Sigmoid colon (tissue), 6 donors: ENCODE measurements at regions not wholly inside any gene's neighbourhood (a gene's known extent, or its start where the extent isn't known, plus 50 kb on each side); places are given as distances from the start of the nearest gene placed in this dataset.

Experiments used
- DNase-seq: peaks from one replicate; pipeline ENCODE4 v3.0.0-alpha.2; 2019
- H3K27ac ChIP-seq, 4 donors: fragments of 200-600 bp; sonication (generic); one replicate each; pipeline ENCODE4 v1.5.1; 2016 to 2019; ENCODE audit warnings: mild to moderate bottlenecking in 1 of 4
- H3K27me3 ChIP-seq, 3 donors: fragments of 200-600 bp; sonication (generic); one replicate each; pipeline ENCODE4 v1.5.1; 2019; ENCODE audit warnings: mild to moderate bottlenecking in 1 of 3
- H3K36me3 ChIP-seq, 4 donors: fragments of 200-600 bp; sonication (generic); one replicate each; pipeline ENCODE4 v1.5.1; 2016 to 2019
- H3K4me1 ChIP-seq, 4 donors: fragments of 200-600 bp; sonication (generic); one replicate each; pipeline ENCODE4 v1.5.1; 2017 to 2019
- H3K4me3 ChIP-seq, 4 donors: fragments of 200-600 bp; sonication (generic); one replicate each; pipeline ENCODE4 v1.5.1; 2017 to 2019; ENCODE audit warnings: mild to moderate bottlenecking in 2 of 4, moderate library complexity in 1 of 4
- H3K9me3 ChIP-seq, 4 donors: fragments of 200-600 bp in 3 of 4; sonication (generic) in 3 of 4; one replicate each; pipeline versions ENCODE4 v1.5.1 to v1.6.1; 2013 to 2019
- EP300 ChIP-seq, 4 donors: sonication (generic); formaldehyde crosslinking; IDR thresholded peaks; one replicate each; pipeline ENCODE4 v1.6.1; 2017; ENCODE audit warnings: antibody characterized with exemption in 4 of 4
- POLR2A ChIP-seq, 2 donors: fragments of 450-650 bp; IDR thresholded peaks; one replicate each; pipeline ENCODE4 v1.6.1; 2016; ENCODE audit warnings: antibody characterized with exemption in 2 of 2, mild to moderate bottlenecking in 2 of 2, moderate library complexity in 2 of 2
- POLR2AphosphoS5 ChIP-seq, 4 donors: sonication (generic); formaldehyde crosslinking; IDR thresholded peaks; one replicate each; pipeline ENCODE4 v1.6.1; 2017; ENCODE audit warnings: antibody characterized with exemption in 4 of 4
- WGBS, 2 donors: extraction: QIAGEN DNeasy Blood & Tissue Kit; methylation state at CpG; one replicate each; pipeline ENCODE4 v1.1.7; 2013; 5-methylcytosine and 5-hydroxymethylcytosine counted together
- intact Hi-C: fragments of 100-400 bp; cut with DNase I; formaldehyde crosslinking; loops from one replicate; pipeline ENCODE4 v1.15.1; 2023
- TF ChIP-seq, protein P1 (sequence below), 4 experiments: fragments of 450-650 bp in 3 of 4; fragments of 200-600 bp in 1 of 4; IDR thresholded peaks; one replicate each; pipeline ENCODE4 v1.5.1; 2016 to 2019; ENCODE audit warnings: antibody characterized with exemption in 4 of 4, mild to moderate bottlenecking in 3 of 4, moderate library complexity in 2 of 4
- donor health status: healthy with polysubstance abuse.
- donor health status: healthy.

DNA sequence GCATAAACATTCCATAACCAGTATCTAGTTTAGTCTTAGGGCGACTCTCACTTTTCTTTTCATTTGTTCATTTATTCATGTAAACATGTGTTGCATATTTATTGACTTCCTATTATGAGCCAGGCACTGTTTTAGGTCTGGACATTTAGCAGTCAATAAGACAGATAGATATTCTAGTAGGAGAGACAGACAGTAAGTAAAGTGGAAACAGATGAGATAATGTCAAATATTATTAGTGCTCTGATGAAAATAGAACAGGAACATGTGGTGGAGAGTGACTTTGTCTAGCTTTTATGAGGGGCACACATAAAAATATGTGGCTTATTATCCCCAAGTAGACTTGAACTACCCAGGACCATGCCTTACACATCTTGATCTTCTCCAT, 193.0 kb downstream of the NDFIP2 start:
- Histone ChIP-seq H3K27ac (no peak overlapping the region), H3K4me3 (no peak overlapping the region), H3K27me3 (no peaks in the 10 kb centered on the region), H3K36me3 (no peaks in the 10 kb centered on the region), H3K4me1 (no peaks in the 10 kb centered on the region), H3K9me3 (no peaks in the 10 kb centered on the region)
- intact Hi-C loops: loop anchor here (10.0 kb wide), 1 partner anchor 671 kb away; the partner anchor contains the start of gene SPRY2
- no peak for TF ChIP-seq POLR2A (IDR thresholded peaks at IDR 0.05)
- TF ChIP-seq EP300 (IDR thresholded peaks at IDR 0.05): no peak
- TF ChIP-seq POLR2AphosphoS5 (IDR thresholded peaks at IDR 0.05): no peak
- TF ChIP-seq, protein P1, sequence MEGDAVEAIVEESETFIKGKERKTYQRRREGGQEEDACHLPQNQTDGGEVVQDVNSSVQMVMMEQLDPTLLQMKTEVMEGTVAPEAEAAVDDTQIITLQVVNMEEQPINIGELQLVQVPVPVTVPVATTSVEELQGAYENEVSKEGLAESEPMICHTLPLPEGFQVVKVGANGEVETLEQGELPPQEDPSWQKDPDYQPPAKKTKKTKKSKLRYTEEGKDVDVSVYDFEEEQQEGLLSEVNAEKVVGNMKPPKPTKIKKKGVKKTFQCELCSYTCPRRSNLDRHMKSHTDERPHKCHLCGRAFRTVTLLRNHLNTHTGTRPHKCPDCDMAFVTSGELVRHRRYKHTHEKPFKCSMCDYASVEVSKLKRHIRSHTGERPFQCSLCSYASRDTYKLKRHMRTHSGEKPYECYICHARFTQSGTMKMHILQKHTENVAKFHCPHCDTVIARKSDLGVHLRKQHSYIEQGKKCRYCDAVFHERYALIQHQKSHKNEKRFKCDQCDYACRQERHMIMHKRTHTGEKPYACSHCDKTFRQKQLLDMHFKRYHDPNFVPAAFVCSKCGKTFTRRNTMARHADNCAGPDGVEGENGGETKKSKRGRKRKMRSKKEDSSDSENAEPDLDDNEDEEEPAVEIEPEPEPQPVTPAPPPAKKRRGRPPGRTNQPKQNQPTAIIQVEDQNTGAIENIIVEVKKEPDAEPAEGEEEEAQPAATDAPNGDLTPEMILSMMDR (IDR thresholded peaks at IDR 0.05): no peak
- DNase-seq: no peak
- 83 to 85% methylated on average over 1 of the region's 1 CpG for WGBS, 2 donors

DNA sequence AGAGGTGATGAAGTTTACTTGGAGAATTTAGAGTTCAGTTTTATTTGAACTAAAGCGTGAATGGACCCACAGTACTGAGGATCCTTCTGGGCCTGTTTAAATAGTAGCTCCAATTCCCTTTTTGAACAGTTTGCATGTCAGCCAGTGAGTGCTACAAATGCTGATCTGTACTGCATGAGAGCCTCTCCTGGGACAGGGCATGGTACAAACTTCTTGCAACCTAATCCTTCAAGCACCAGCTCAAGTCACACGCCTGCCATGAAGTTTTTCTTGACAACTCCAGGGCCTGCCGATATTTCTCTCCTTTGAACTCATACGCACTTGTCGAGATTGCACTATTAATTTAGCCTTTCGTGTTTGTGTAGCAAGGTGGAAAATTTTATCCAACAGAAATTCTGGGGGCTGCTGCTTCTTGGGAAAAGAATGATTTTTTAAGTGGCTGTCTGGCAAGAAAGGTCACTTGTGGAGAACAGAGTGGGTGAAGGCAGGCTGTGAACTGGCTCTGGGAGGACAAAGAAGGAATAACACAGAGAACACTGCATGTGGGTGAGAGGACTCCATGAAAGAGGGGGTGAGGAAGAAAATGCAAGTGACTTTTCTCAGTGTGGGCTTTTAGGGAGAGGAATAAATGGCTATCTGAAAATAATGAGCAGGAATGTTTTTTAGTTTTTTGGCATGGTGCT, 192.5 kb downstream of the NDFIP2 start:
- H3K4me3 ChIP-seq: no peak overlapping the region
- TF ChIP-seq POLR2A (IDR thresholded peaks at IDR 0.05) (no peak), POLR2AphosphoS5 (IDR thresholded peaks at IDR 0.05) (no peak), EP300 (IDR thresholded peaks at IDR 0.05) (no peak)
- TF ChIP-seq, protein P1 (IDR thresholded peaks at IDR 0.05): no peak
- H3K27me3 ChIP-seq: no peaks in the 10 kb centered on the region
- no peak for DNase-seq
- intact Hi-C loops: loop anchor here (10.0 kb wide), 1 partner anchor 671 kb away; the partner anchor contains the start of gene SPRY2
- no peak overlapping the region for H3K27ac ChIP-seq
- H3K4me1 ChIP-seq: no peaks in the 10 kb centered on the region
- H3K9me3 ChIP-seq: no peaks in the 10 kb centered on the region
- 90 to 95% methylated on average over 6 of the region's 6 CpGs for WGBS, 2 donors
- no peaks in the 10 kb centered on the region for H3K36me3 ChIP-seq

DNA sequence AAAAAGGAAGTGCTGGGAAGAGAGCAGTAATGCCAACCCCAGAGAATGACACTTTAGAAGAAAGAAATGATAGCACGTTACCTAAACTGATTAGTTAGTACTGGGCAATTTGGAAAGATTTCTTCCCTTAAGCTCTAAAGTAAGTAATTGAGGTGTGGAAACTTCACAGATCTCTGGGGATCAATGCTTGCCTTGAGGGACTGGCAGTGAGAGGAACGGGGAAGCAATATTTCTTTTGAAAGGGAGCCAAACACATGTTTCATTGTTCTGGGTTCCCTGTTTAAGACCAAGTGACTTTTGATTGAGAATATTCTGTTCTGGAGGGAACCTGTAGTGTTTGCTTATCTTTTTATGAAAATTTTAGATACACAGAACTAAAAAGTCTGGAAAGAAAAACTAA, 190.5 kb downstream of the NDFIP2 start:
- 16 to 54% methylated on average over 2 of the region's 2 CpGs for WGBS, 2 donors
- Histone ChIP-seq H3K4me1 (no peaks in the 10 kb centered on the region), H3K27me3 (no peaks in the 10 kb centered on the region), H3K9me3 (no peaks in the 10 kb centered on the region), H3K27ac (no peak overlapping the region), H3K36me3 (no peaks in the 10 kb centered on the region), H3K4me3 (no peak overlapping the region)
- intact Hi-C loops: loop anchor here (10.0 kb wide), 1 partner anchor 673 kb away; the partner anchor contains the start of gene SPRY2
- no peak for DNase-seq
- TF ChIP-seq EP300 (IDR thresholded peaks at IDR 0.05): no peak
- no peak for TF ChIP-seq POLR2AphosphoS5 (IDR thresholded peaks at IDR 0.05)
- TF ChIP-seq, protein P1 (IDR thresholded peaks at IDR 0.05): no peak
- no peak for TF ChIP-seq POLR2A (IDR thresholded peaks at IDR 0.05)

DNA sequence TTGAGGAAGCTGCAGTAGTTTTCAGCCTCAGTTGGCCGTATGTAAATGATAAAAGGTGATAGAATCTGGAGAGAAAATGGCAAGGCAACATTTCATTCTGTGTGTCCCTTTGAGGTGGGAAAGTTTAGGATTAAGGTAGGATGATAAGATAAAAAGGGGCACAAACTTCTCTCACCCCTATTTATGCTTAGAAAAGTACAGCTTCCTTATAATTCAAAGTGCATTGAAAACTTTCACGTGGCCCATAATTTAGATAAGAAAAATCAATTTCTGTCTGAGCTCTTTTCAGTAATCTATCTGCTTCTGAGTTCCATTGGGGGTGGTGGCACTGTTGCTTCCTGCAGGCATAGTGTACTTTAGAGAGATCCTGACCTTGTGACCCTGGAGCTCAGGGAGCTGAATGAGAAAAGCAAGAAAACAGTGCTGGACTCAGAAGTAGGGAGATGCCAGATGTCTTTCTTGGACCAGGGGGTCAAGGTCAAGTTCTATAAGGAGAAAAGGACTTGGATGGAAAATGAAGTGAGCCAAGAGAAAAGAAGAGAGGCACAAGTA, 187.3 kb downstream of the NDFIP2 start:
- intact Hi-C loops: no loop called here
- DNase-seq: no peak
- H3K27me3 ChIP-seq: no peaks in the 10 kb centered on the region
- H3K4me3 ChIP-seq: no peak overlapping the region
- H3K27ac ChIP-seq: no peak overlapping the region
- no peaks in the 10 kb centered on the region for H3K9me3 ChIP-seq
- TF ChIP-seq, protein P1 (IDR thresholded peaks at IDR 0.05): no peak
- TF ChIP-seq POLR2A (IDR thresholded peaks at IDR 0.05) (no peak), POLR2AphosphoS5 (IDR thresholded peaks at IDR 0.05) (no peak), EP300 (IDR thresholded peaks at IDR 0.05) (no peak)
- no peaks in the 10 kb centered on the region for H3K36me3 ChIP-seq
- 40 to 61% methylated on average over 2 of the region's 2 CpGs for WGBS, 2 donors
- H3K4me1 ChIP-seq: no peaks in the 10 kb centered on the region
